Neural progenitor cell (in vitro differentiated cells): ENCODE measurements at regions not wholly inside any gene's neighbourhood (a gene's known extent, or its start where the extent isn't known, plus 50 kb on each side); places are given as distances from the start of the nearest gene placed in this dataset.

ENCODE experiments used
- EZH2 ChIP-seq: fragments of 200-600 bp; sonication (generic); IDR thresholded peaks from 2 replicates; pipeline ENCODE4 v1.6.1; 2017; ENCODE audit warnings: antibody characterized with exemption, mild to moderate bottlenecking, moderate library complexity
- EZH2phosphoT487 ChIP-seq: fragments of 200-600 bp; sonication (generic); IDR thresholded peaks from 2 replicates; pipeline ENCODE4 v1.6.1; 2017; ENCODE audit warnings: antibody characterized with exemption
- TF ChIP-seq, protein P1 (sequence below): fragments of 200-600 bp; sonication (generic); IDR thresholded peaks from 2 replicates; pipeline ENCODE4 v1.5.1; 2017; ENCODE audit warnings: antibody characterized with exemption, mild to moderate bottlenecking

DNA sequence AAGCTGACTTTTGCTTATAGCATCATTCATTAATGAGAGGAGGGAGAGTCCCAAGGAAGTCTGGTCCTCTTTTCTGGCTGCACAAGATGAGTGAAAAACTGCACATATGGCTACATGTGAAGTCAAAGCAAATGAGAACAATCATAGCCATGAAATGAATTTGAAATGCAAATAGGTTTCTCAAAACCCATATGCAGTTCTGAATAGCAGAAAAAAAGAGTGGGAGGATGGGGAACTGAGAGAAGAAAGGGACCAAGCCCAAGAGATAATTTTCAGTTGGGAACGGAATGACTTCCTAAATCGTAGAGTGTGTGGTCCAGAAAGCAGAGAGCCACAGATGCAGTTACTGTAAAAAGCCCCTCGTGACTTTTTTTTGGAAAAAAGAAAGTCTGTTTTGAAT, 66.3 kb downstream of the GTPBP8 start:
- TF ChIP-seq, protein P1, sequence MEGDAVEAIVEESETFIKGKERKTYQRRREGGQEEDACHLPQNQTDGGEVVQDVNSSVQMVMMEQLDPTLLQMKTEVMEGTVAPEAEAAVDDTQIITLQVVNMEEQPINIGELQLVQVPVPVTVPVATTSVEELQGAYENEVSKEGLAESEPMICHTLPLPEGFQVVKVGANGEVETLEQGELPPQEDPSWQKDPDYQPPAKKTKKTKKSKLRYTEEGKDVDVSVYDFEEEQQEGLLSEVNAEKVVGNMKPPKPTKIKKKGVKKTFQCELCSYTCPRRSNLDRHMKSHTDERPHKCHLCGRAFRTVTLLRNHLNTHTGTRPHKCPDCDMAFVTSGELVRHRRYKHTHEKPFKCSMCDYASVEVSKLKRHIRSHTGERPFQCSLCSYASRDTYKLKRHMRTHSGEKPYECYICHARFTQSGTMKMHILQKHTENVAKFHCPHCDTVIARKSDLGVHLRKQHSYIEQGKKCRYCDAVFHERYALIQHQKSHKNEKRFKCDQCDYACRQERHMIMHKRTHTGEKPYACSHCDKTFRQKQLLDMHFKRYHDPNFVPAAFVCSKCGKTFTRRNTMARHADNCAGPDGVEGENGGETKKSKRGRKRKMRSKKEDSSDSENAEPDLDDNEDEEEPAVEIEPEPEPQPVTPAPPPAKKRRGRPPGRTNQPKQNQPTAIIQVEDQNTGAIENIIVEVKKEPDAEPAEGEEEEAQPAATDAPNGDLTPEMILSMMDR = no peak
- no peak for TF ChIP-seq EZH2phosphoT487
- TF ChIP-seq EZH2 = no peak
